Heart left ventricle (tissue), 16 donors: ENCODE measurements at regions not wholly inside any gene's neighbourhood (a gene's known extent, or its start where the extent isn't known, plus 50 kb on each side); places are given as distances from the start of the nearest gene placed in this dataset.

Experiments used
- ATAC-seq, 4 donors: fragments of 200-7000 bp; cut with Tn5 transposase; one replicate each; pipeline ENCODE4 v1.9.1; 2020 to 2022; ENCODE audit warnings: moderate library complexity in 4 of 4, mild to moderate bottlenecking in 3 of 4, moderate number of reproducible peaks in 1 of 4
- DNase-seq, 5 donors: peaks; one replicate each; pipeline ENCODE4 v3.0.0-alpha.2; 2020
- H3K27ac ChIP-seq, 12 donors: fragments of 200-600 bp; sonication (generic) in 4 of 12; one replicate each; pipeline versions ENCODE4 v1.5.0 to v1.8.0; 2016 to 2022; ENCODE audit warnings: mild to moderate bottlenecking in 2 of 12
- H3K27me3 ChIP-seq, 9 donors: fragments of 200-600 bp; sonication (generic) in 2 of 9; one replicate each; pipeline versions ENCODE4 v1.5.1 to v1.8.0; 2016 to 2022; ENCODE audit warnings: mild to moderate bottlenecking in 3 of 9
- H3K36me3 ChIP-seq, 9 donors: fragments of 200-600 bp; sonication (generic) in 2 of 9; one replicate each; pipeline versions ENCODE4 v1.5.0 to v1.8.0; 2018 to 2022; ENCODE audit warnings: mild to moderate bottlenecking in 2 of 9
- H3K4me1 ChIP-seq, 12 donors: fragments of 200-600 bp; sonication (generic) in 4 of 12; one replicate each; pipeline versions ENCODE4 v1.5.0 to v1.8.0; 2016 to 2022; ENCODE audit warnings: mild to moderate bottlenecking in 3 of 12
- H3K4me3 ChIP-seq, 12 donors: fragments of 200-600 bp; sonication (generic) in 4 of 12; one replicate each; pipeline versions ENCODE4 v1.5.0 to v1.8.0; 2017 to 2022; ENCODE audit warnings: mild to moderate bottlenecking in 9 of 12, moderate library complexity in 4 of 12
- H3K9me3 ChIP-seq, 12 donors: fragments of 200-600 bp; sonication (generic) in 4 of 12; one replicate each; pipeline versions ENCODE4 v1.5.0 to v1.8.0; 2016 to 2022; ENCODE audit warnings: mild to moderate bottlenecking in 1 of 12
- POLR2A ChIP-seq, 2 donors: fragments of 450-650 bp; IDR thresholded peaks; one replicate each; pipeline ENCODE4 v1.6.1; 2017; ENCODE audit warnings: antibody characterized with exemption in 2 of 2, mild to moderate bottlenecking in 2 of 2, moderate library complexity in 2 of 2
- WGBS, 4 donors: extraction: QIAGEN DNeasy Blood & Tissue Kit in 2 of 4; methylation state at CpG; one replicate each; pipeline versions ENCODE4 v1.1.5 to v1.1.7; 2013 to 2018; 5-methylcytosine and 5-hydroxymethylcytosine counted together
- intact Hi-C, 10 donors: fragments of 100-400 bp; cut with DNase I; formaldehyde crosslinking; loops; one replicate each; pipeline versions ENCODE4 v1.11.1 to v1.14.2; 2022
- TF ChIP-seq, protein P1 (sequence below), 12 donors: fragments of 200-600 bp; sonication (generic) in 4 of 12; IDR thresholded peaks; one replicate each; pipeline versions ENCODE4 v1.5.0 to v1.8.0; 2018 to 2022; ENCODE audit warnings: antibody characterized with exemption in 12 of 12, mild to moderate bottlenecking in 5 of 12
- donor health status: ischemic (EF 13 %, LVEDD 7.1; RV severe dilation, severe dysfunction).
- donor health status: healthy with polysubstance abuse.
- donor health status: DM: no; HTN: yes; CAD: no.
- donor health status: DM: no; HTN: no; CAD: no.
- donor health status: ischemic (EF 25% LVEDD 6.9; RV normal size, moderate dysfunction).
- donor health status: ischemic (EF 25% LVEDD 5.7; RV mildly dilated, moderate dysfunction).
- donor health status: healthy.
- donor health status: DM: yes; HTN: yes; CAD: no.
- donor health status: ischemic (EF 35%, LVEDD 5.7; RV mildly dilated, moderate dysfunction).
- donor health status: nonischemic (EF 11% LVEDD 7.7; RV severe dilation, severe dysfunction).
- donor health status: DM: yes; HTN: yes; CAD: no.
- donor health status: PGD.
- donor health status: ischemic (EF 29% LVEDD 5.4; RV normal size, mild dysfunction).
- donor health status: nonischemic (EF 23%, LVEDD 6.1; RV moderate dilation, normal function).

DNA sequence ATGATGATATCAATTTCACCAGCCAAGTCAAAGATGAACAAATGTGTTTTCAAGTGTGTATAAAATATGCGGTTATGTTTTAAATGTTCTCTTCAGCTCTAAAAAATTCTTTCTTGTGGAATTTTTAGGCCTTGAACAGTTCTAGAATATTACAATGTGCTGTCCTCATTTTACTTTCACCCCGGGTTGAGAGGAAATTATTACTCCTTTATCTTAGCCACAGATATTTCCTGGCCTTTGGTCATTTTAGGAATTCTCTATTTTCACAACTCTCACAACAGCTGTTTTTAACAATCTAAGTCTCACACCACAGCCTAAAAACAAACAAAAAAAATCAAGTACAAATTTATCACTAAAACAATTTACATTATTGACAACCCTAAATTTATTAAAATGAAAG is 112.2 kb upstream of the HGF start:
- intact Hi-C loops, result no loop called here
- DNase-seq (no peak), ATAC-seq (peak in 1 of 4 donors; percentile 42)
- no peak for TF ChIP-seq POLR2A (IDR thresholded peaks at IDR 0.05)
- TF ChIP-seq, protein P1, sequence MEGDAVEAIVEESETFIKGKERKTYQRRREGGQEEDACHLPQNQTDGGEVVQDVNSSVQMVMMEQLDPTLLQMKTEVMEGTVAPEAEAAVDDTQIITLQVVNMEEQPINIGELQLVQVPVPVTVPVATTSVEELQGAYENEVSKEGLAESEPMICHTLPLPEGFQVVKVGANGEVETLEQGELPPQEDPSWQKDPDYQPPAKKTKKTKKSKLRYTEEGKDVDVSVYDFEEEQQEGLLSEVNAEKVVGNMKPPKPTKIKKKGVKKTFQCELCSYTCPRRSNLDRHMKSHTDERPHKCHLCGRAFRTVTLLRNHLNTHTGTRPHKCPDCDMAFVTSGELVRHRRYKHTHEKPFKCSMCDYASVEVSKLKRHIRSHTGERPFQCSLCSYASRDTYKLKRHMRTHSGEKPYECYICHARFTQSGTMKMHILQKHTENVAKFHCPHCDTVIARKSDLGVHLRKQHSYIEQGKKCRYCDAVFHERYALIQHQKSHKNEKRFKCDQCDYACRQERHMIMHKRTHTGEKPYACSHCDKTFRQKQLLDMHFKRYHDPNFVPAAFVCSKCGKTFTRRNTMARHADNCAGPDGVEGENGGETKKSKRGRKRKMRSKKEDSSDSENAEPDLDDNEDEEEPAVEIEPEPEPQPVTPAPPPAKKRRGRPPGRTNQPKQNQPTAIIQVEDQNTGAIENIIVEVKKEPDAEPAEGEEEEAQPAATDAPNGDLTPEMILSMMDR (IDR thresholded peaks at IDR 0.05), result no peak
- H3K9me3 ChIP-seq, result no peaks in the 10 kb centered on the region
- peak overlapping the region in 3 of 12 donors; percentile 17 to 67 (median 60) for H3K27ac ChIP-seq
- peaks cover 0 to 8% (median 0%) of the 10 kb centered on the region in 12 donors for H3K4me1 ChIP-seq
- H3K36me3 ChIP-seq, result no peaks in the 10 kb centered on the region
- H3K4me3 ChIP-seq, result no peak overlapping the region
- WGBS, 4 donors, result 31 to 53% (median 39%) methylated on average over 2 of the region's 2 CpGs
- H3K27me3 ChIP-seq, result no peaks in the 10 kb centered on the region

DNA sequence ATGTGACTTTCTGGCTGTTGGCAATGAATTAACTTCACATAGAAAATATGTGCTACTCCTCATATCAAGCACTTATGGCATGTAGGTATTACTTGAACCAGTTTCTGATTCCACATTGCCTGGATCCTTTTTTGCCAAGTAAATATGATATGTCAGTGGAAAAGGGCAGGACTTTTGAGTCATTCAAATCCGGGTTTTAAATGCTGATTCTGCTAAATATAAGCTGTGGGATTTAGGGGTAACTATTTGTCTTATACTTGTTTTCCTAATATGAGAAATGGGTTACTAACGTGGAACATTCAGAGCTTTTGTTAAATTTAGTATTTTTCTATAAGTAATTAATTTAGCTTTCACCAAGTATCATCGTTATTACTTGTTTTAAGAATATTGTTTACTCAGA is 108.0 kb upstream of the HGF start:
- 84 to 92% (median 88%) methylated on average over 3 of the region's 3 CpGs for WGBS, 4 donors
- Histone ChIP-seq H3K4me1 (peaks cover 0 to 8% (median 0%) of the 10 kb centered on the region in 12 donors), H3K4me3 (no peak overlapping the region), H3K9me3 (no peaks in the 10 kb centered on the region), H3K36me3 (no peaks in the 10 kb centered on the region), H3K27ac (no peak overlapping the region), H3K27me3 (no peaks in the 10 kb centered on the region)
- intact Hi-C loops, result no loop called here
- no peak for ATAC-seq
- DNase-seq, result no peak
- TF ChIP-seq POLR2A (IDR thresholded peaks at IDR 0.05), result no peak
- TF ChIP-seq, protein P1 (IDR thresholded peaks at IDR 0.05), result no peak

DNA sequence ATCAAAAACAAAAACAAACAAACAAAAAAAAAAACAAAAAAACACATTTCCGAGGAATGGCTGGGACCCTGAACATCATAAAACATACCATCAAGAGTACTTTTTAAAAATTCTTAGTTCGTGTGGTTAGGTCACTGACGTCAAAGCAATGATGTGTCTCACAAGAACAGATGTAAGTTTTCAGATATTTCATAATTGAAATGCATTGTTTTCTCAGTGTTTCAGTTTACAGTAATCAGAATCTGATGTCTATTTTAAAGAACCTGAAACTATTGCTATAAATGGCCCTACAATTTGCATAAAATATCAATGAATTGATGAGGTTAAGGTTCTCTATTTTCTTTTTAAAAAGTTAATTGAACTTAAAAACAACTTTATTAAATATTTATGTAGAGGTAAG is 103.7 kb upstream of the HGF start:
- TF ChIP-seq, protein P1 (IDR thresholded peaks at IDR 0.05), result no peak
- TF ChIP-seq POLR2A (IDR thresholded peaks at IDR 0.05), result no peak
- H3K4me1 ChIP-seq, result no peaks in the 10 kb centered on the region
- no peaks in the 10 kb centered on the region for H3K9me3 ChIP-seq
- H3K4me3 ChIP-seq, result no peak overlapping the region
- ATAC-seq (no peak), DNase-seq (no peak)
- 67 to 78% (median 74%) methylated on average over 3 of the region's 3 CpGs for WGBS, 4 donors
- intact Hi-C loops, result no loop called here
- no peak overlapping the region for H3K27ac ChIP-seq
- H3K27me3 ChIP-seq, result no peaks in the 10 kb centered on the region
- H3K36me3 ChIP-seq, result no peaks in the 10 kb centered on the region

DNA sequence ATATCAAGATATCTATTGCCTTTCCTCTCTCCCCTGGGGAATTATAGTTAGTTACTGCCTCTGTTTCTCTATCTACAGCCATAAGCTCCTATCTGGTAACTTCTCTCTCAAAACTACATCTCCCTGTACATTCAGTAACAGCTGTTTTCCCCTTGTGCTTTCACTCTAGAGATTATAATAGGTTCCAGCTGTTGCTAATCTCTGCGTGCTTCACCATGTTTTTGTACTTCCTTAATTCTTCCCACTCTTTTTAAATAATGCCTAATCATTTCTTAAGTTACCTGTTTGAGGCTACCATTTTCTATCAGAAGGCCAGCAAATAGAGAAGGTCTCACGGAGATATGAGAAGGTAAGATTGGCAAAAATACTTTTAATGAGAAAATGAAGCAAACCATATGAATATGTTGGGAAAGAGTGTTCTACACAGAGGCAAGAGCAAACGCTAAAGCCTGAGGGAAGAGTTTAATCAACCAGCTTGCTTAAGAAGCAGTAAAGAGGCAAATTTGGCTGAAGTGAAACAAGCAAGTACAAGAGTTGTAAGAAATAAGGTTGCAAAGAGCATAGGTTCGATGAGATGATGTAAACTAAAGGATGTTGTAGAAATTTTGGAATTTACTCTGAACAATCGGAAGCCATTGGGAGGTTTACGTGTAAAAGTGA is 101.9 kb upstream of the HGF start:
- ATAC-seq (no peak), DNase-seq (no peak)
- Histone ChIP-seq H3K27ac (no peak overlapping the region), H3K27me3 (no peaks in the 10 kb centered on the region), H3K36me3 (no peaks in the 10 kb centered on the region), H3K4me1 (no peaks in the 10 kb centered on the region), H3K9me3 (no peaks in the 10 kb centered on the region), H3K4me3 (no peak overlapping the region)
- TF ChIP-seq, protein P1 (IDR thresholded peaks at IDR 0.05), result no peak
- no peak for TF ChIP-seq POLR2A (IDR thresholded peaks at IDR 0.05)
- intact Hi-C loops, result no loop called here
- WGBS, 4 donors, result 71 to 79% (median 75%) methylated on average over 6 of the region's 6 CpGs
